Testis (tissue), 2 donors: ENCODE measurements at regions not wholly inside any gene's neighbourhood (a gene's known extent, or its start where the extent isn't known, plus 50 kb on each side); places are given as distances from the start of the nearest gene placed in this dataset.

Source experiments
- POLR2A ChIP-seq: fragments of 450-650 bp; IDR thresholded peaks from one replicate; pipeline ENCODE4 v1.6.1; 2017; ENCODE audit warnings: antibody characterized with exemption, mild to moderate bottlenecking, moderate library complexity
- TF ChIP-seq, protein P1 (sequence below), 3 experiments: fragments of 450-650 bp in 2 of 3; fragments of 200-600 bp in 1 of 3; sonication (generic) in 1 of 3; IDR thresholded peaks; one replicate each; pipeline ENCODE4 v1.5.1; 2016 to 2019; ENCODE audit warnings: antibody characterized with exemption in 3 of 3, mild to moderate bottlenecking in 2 of 3, moderate library complexity in 1 of 3

DNA sequence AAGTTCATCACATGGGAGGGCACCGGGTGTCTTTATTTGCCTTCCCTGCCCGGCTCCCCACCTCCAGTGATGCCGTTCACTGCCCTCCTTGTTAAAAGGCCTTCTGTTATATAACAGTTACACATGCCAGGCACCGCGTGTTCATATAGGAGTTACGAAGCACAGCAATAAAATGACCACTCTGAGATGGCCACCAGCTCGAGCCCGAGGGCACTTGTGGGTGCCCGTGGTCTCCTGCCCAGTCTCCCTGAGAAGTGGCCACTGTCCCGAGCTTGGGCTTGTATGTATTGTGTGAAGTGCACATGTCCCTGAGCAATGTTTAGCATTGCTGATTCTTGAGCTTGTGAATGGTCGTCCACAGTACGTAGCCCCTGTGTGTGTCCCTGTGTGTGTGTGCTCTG is 355.6 kb downstream of the SEC14L1 start:
- TF ChIP-seq, protein P1, sequence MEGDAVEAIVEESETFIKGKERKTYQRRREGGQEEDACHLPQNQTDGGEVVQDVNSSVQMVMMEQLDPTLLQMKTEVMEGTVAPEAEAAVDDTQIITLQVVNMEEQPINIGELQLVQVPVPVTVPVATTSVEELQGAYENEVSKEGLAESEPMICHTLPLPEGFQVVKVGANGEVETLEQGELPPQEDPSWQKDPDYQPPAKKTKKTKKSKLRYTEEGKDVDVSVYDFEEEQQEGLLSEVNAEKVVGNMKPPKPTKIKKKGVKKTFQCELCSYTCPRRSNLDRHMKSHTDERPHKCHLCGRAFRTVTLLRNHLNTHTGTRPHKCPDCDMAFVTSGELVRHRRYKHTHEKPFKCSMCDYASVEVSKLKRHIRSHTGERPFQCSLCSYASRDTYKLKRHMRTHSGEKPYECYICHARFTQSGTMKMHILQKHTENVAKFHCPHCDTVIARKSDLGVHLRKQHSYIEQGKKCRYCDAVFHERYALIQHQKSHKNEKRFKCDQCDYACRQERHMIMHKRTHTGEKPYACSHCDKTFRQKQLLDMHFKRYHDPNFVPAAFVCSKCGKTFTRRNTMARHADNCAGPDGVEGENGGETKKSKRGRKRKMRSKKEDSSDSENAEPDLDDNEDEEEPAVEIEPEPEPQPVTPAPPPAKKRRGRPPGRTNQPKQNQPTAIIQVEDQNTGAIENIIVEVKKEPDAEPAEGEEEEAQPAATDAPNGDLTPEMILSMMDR (IDR thresholded peaks at IDR 0.05) = no peak
- TF ChIP-seq POLR2A = no peak
